Heart right ventricle (tissue), 16 donors: ENCODE measurements at regions not wholly inside any gene's neighbourhood (a gene's known extent, or its start where the extent isn't known, plus 50 kb on each side); places are given as distances from the start of the nearest gene placed in this dataset.
"Not testable (repeated sequence)": the region's sequence is repeated elsewhere in the genome, so short reads cannot be mapped to it uniquely, and the experiment has no call there.

ENCODE experiments used
- ATAC-seq, 8 donors: fragments of 200-7000 bp; cut with Tn5 transposase; one replicate each; pipeline ENCODE4 v1.9.1; 2020; ENCODE audit warnings: mild to moderate bottlenecking in 8 of 8, moderate library complexity in 8 of 8, moderate number of reproducible peaks in 1 of 8
- DNase-seq, 2 donors: peaks; one replicate each; pipeline ENCODE4 v3.0.0-alpha.2; 2020
- H3K27ac ChIP-seq, 10 donors: fragments of 200-600 bp; sonication (generic) in 2 of 10; one replicate each; pipeline versions ENCODE4 v1.5.0 to v1.8.0; 2020 to 2022; ENCODE audit warnings: mild to moderate bottlenecking in 3 of 10
- H3K27me3 ChIP-seq, 7 donors: fragments of 200-600 bp; one replicate each; pipeline ENCODE4 v1.8.0; 2021 to 2022; ENCODE audit warnings: mild to moderate bottlenecking in 2 of 7
- H3K36me3 ChIP-seq, 9 donors: fragments of 200-600 bp; sonication (generic) in 1 of 9; one replicate each; pipeline versions ENCODE4 v1.5.0 to v1.8.0; 2020 to 2022; ENCODE audit warnings: mild to moderate bottlenecking in 2 of 9
- H3K4me1 ChIP-seq, 9 donors: fragments of 200-600 bp; sonication (generic) in 1 of 9; one replicate each; pipeline versions ENCODE4 v1.5.0 to v1.8.0; 2020 to 2022; ENCODE audit warnings: mild to moderate bottlenecking in 4 of 9
- H3K4me3 ChIP-seq, 10 donors: fragments of 200-600 bp; sonication (generic) in 2 of 10; one replicate each; pipeline versions ENCODE4 v1.5.0 to v1.8.0; 2020 to 2022; ENCODE audit warnings: mild to moderate bottlenecking in 7 of 10, moderate library complexity in 2 of 10
- H3K9me3 ChIP-seq, 11 donors: fragments of 200-600 bp in 10 of 11; sonication (generic) in 2 of 11; one replicate each; pipeline versions ENCODE4 v1.5.0 to v1.8.0; 2013 to 2022; ENCODE audit warnings: mild to moderate bottlenecking in 2 of 11, control low read depth in 1 of 11, moderate library complexity in 1 of 11
- WGBS, 2 donors: extraction: QIAGEN DNeasy Blood & Tissue Kit; methylation state at CpG; one replicate each; pipeline ENCODE4 v1.1.7; 2013; ENCODE audit warnings: inconsistent platforms in 1 of 2; 5-methylcytosine and 5-hydroxymethylcytosine counted together
- intact Hi-C, 10 donors: fragments of 100-400 bp; cut with DNase I; formaldehyde crosslinking; loops; one replicate each; pipeline versions ENCODE4 v1.11.1 to v1.14.2; 2022
- TF ChIP-seq, protein P1 (sequence below), 9 donors: fragments of 200-600 bp; sonication (generic) in 2 of 9; IDR thresholded peaks; one replicate each; pipeline versions ENCODE4 v1.5.0 to v1.8.0; 2021 to 2022; ENCODE audit warnings: antibody characterized with exemption in 9 of 9, mild to moderate bottlenecking in 5 of 9, moderate library complexity in 1 of 9
- donor health status: Arrhythmogenic right ventricular cardiomyopathy.
- donor health status: ischemic (EF 13 %, LVEDD 7.1; RV severe dilation, severe dysfunction).
- donor health status: healthy with polysubstance abuse.
- donor health status: DM: no; HTN: yes; CAD: no.
- donor health status: DM: no; HTN: no; CAD: no.
- donor health status: ischemic (EF 25% LVEDD 6.9; RV normal size, moderate dysfunction).
- donor health status: ischemic (EF 25% LVEDD 5.7; RV mildly dilated, moderate dysfunction).
- donor health status: healthy.
- donor health status: DM: yes; HTN: yes; CAD: no.
- donor health status: Ischemic cardiomyopathy.
- donor health status: ischemic (EF 35%, LVEDD 5.7; RV mildly dilated, moderate dysfunction).
- donor health status: nonischemic (EF 11% LVEDD 7.7; RV severe dilation, severe dysfunction).
- donor health status: DM: yes; HTN: yes; CAD: no.
- donor health status: PGD.
- donor health status: ischemic (EF 29% LVEDD 5.4; RV normal size, mild dysfunction).
- donor health status: nonischemic (EF 23%, LVEDD 6.1; RV moderate dilation, normal function).

DNA sequence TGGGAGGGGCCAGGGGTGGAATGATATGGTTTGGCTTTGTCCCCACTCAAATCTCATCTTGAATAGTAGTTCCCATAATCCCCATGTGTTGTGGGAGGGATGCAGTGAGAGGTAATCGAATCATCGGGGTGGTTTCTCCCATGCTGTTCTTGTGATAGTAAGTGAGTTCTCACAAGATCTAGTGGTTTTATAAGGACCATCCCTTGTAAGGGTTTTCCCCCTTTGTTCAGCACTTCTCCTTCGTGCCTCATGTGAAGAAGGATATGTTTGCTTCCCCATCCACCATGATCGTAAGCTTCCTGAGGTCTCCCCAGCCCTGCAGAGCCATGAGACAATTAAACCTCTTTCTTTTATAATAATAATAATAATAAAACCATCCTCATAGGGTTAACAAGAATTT lies 53.4 kb upstream of the PRNP start:
- TF ChIP-seq, protein P1, sequence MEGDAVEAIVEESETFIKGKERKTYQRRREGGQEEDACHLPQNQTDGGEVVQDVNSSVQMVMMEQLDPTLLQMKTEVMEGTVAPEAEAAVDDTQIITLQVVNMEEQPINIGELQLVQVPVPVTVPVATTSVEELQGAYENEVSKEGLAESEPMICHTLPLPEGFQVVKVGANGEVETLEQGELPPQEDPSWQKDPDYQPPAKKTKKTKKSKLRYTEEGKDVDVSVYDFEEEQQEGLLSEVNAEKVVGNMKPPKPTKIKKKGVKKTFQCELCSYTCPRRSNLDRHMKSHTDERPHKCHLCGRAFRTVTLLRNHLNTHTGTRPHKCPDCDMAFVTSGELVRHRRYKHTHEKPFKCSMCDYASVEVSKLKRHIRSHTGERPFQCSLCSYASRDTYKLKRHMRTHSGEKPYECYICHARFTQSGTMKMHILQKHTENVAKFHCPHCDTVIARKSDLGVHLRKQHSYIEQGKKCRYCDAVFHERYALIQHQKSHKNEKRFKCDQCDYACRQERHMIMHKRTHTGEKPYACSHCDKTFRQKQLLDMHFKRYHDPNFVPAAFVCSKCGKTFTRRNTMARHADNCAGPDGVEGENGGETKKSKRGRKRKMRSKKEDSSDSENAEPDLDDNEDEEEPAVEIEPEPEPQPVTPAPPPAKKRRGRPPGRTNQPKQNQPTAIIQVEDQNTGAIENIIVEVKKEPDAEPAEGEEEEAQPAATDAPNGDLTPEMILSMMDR (IDR thresholded peaks at IDR 0.05): no peak
- H3K27ac ChIP-seq: peak overlapping the region in 1 of 10 donors; percentile 31
- 86 to 88% methylated on average over 4 of the region's 4 CpGs for WGBS, 2 donors
- no peak overlapping the region for H3K4me3 ChIP-seq
- no peaks in the 10 kb centered on the region for H3K36me3 ChIP-seq
- peaks cover 0 to 7% (median 0%) of the 10 kb centered on the region in 7 donors for H3K27me3 ChIP-seq
- intact Hi-C loops: no loop called here
- peaks cover 0 to 4% (median 0%) of the 10 kb centered on the region in 11 donors for H3K9me3 ChIP-seq
- peaks cover 0 to 26% (median 0%) of the 10 kb centered on the region in 9 donors for H3K4me1 ChIP-seq
- ATAC-seq (no peak), DNase-seq (no peak)

DNA sequence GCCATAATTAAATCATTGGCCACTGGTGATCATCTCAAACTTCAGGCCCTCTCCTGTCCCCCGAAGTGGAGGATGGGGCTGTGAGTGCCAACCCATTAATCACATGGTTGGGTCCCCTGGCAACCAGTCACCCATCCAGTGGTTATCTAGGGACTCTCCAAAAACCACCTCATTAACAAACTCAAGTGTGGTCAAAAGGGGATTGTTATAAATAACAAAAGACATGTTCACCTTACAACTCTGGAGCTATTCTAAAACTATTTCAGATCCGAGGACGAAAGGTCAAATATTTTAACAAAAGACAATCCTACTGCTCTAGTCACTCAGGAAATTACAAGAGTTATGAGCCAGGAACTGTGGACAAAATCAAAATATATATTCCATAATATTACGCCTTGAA lies 60.0 kb upstream of the PRNP start:
- WGBS, 2 donors: 55 to 58% methylated on average over 4 of the region's 4 CpGs
- H3K4me1 ChIP-seq: no peaks in the 10 kb centered on the region
- peaks cover 0 to 19% (median 0%) of the 10 kb centered on the region in 11 donors for H3K9me3 ChIP-seq
- TF ChIP-seq, protein P1 (IDR thresholded peaks at IDR 0.05): no peak
- intact Hi-C loops: no loop called here
- H3K4me3 ChIP-seq: no peak overlapping the region
- no peak overlapping the region for H3K27ac ChIP-seq
- H3K36me3 ChIP-seq: no peaks in the 10 kb centered on the region
- H3K27me3 ChIP-seq: peaks cover 0 to 7% (median 0%) of the 10 kb centered on the region in 7 donors
- DNase-seq (no peak), ATAC-seq (no peak)

DNA sequence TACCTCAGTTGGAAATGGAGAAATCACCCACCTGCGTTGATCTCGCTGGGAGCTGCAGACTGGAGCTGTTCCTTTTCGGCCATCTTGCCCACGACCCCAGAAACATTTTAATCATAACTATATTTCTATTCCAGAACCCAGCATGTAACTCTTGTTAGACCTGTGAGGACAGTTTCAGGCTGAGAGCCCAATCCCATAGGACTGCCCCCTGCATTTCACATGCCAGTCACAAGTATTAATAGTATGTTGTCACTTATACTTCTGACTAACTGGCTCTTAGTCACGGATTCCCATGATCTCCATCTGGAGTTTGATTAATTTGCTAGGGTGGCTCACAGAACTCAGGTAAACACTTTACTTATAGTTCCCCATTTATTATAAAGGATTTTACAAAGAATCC lies 60.6 kb upstream of the PRNP start:
- intact Hi-C loops: no loop called here
- Histone ChIP-seq H3K36me3 (no peaks in the 10 kb centered on the region), H3K9me3 (peaks cover 0 to 19% (median 0%) of the 10 kb centered on the region in 11 donors), H3K27me3 (peaks cover 0 to 7% (median 0%) of the 10 kb centered on the region in 7 donors), H3K4me3 (no peak overlapping the region), H3K4me1 (no peaks in the 10 kb centered on the region), H3K27ac (no peak overlapping the region)
- ATAC-seq (no peak), DNase-seq (no peak)
- WGBS, 2 donors: 88 to 93% methylated on average over 5 of the region's 5 CpGs
- TF ChIP-seq, protein P1 (IDR thresholded peaks at IDR 0.05): no peak

DNA sequence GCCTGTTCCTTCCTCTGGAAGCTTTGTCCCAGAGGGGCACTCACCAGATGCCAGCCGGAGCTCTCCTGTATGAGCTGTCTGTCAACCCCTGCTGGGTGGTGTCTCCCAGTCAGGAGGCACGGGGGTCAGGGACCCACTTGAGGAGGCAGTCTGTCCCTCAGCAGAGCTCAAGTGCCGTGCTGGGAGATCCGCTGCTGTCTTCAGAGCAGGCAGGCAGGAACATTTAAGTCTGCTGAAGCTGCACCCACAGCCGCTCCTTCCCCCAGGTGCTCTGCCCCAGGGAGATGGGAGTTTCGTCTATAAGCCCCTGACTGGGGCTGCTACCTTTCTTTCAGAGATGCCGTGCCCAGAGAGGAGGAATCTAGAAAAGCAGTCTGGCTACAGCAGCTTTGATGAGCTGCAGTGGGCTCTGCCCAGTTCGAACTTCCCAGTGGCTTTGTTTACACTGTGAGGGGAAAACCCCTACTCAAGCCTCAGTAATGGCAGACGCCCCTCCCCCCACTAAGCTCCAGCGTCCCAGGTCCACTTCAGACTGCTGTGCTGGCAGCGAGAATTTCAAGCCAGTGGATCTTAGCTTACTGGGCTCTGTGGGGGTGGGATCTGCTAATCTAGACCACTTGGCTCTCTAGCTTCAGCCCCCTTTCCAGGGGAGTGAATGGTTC lies 61.5 kb upstream of the PRNP start:
- H3K9me3 ChIP-seq: peaks cover 0 to 19% (median 0%) of the 10 kb centered on the region in 11 donors
- H3K27ac ChIP-seq, ATAC-seq, intact Hi-C loops, H3K36me3 ChIP-seq, H3K4me3 ChIP-seq, H3K27me3 ChIP-seq, DNase-seq, H3K4me1 ChIP-seq: not testable (repeated sequence)
- WGBS, 2 donors: 81 to 84% methylated on average over 11 of the region's 11 CpGs

DNA sequence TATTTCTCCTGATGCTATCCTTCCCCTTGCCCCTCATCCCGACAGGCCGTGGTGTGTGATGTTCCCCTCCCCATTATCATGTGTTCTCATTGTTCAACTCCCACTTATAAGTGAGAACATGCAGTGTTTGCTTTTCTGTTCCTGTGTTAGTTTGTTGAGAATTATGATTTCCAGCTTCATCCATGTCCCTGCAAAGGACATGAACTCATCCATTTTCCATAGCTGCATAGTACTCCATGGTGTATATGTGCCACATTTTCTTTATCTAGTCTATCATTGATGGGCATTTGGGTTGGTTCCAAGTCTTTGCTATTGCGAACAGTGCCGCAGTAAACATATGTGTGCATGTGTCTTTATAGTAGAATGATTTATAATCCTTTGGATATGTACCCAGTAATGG lies 67.1 kb upstream of the PRNP start:
- WGBS, 2 donors: 96 to 98% methylated on average over 4 of the region's 4 CpGs
- intact Hi-C loops, H3K4me1 ChIP-seq, ATAC-seq, H3K27ac ChIP-seq, H3K36me3 ChIP-seq, H3K4me3 ChIP-seq, H3K27me3 ChIP-seq, DNase-seq: not testable (repeated sequence)
- H3K9me3 ChIP-seq: peaks cover 0 to 17% (median 0%) of the 10 kb centered on the region in 11 donors
